Loucy (cell line): ENCODE measurements at regions not wholly inside any gene's neighbourhood (a gene's known extent, or its start where the extent isn't known, plus 50 kb on each side); places are given as distances from the start of the nearest gene placed in this dataset.

Experiments used
- H2AFZ ChIP-seq: fragments of 200-600 bp; sonication (generic); 2 replicates; pipeline ENCODE4 v1.6.0; 2016; ENCODE audit warnings: antibody characterized with exemption, mild to moderate bottlenecking, low read length, moderate library complexity
- H3F3A ChIP-seq: fragments of 200-600 bp; 2 replicates; pipeline ENCODE4 v1.6.0; 2016; ENCODE audit warnings: antibody characterized with exemption, low read depth, mild to moderate bottlenecking
- H3K27me3 ChIP-seq: fragments of 200-600 bp; sonication (generic); 2 replicates; pipeline ENCODE4 v1.6.1; 2014; ENCODE audit warnings: low read length, mild to moderate bottlenecking; ENCODE audit not compliant: insufficient read depth, poor library complexity, severe bottlenecking
- H3K36me3 ChIP-seq: fragments of 200-600 bp; sonication (generic); 2 replicates; pipeline ENCODE4 v1.6.1; 2016; ENCODE audit warnings: low read length; ENCODE audit not compliant: insufficient read depth
- H3K4me1 ChIP-seq: fragments of 200-600 bp; sonication (generic); 2 replicates; pipeline ENCODE4 v1.5.1; 2014; ENCODE audit warnings: low read length, mild to moderate bottlenecking; ENCODE audit not compliant: insufficient read depth, poor library complexity, severe bottlenecking
- H3K4me2 ChIP-seq: fragments of 200-600 bp; sonication (generic); 2 replicates; pipeline ENCODE4 v1.6.0; 2014; ENCODE audit warnings: antibody characterized with exemption, low read length, low read depth, mild to moderate bottlenecking; ENCODE audit not compliant: poor library complexity, severe bottlenecking
- H3K4me3 ChIP-seq: fragments of 200-600 bp; sonication (generic); 2 replicates; pipeline ENCODE4 v1.5.1; 2014; ENCODE audit warnings: low read length, mild to moderate bottlenecking, mixed read lengths; ENCODE audit not compliant: poor library complexity, severe bottlenecking
- H3K79me2 ChIP-seq: fragments of 200-600 bp; sonication (generic); 2 replicates; pipeline ENCODE4 v1.6.1; 2014; ENCODE audit warnings: low read length; ENCODE audit not compliant: insufficient read depth
- H3K9ac ChIP-seq: fragments of 200-600 bp; sonication (generic); 2 replicates; pipeline ENCODE4 v1.6.0; 2014; ENCODE audit warnings: mild to moderate bottlenecking, low read depth, low read length, moderate library complexity; ENCODE audit not compliant: poor library complexity, severe bottlenecking
- H3K9me2 ChIP-seq: fragments of 200-600 bp; sonication (generic); replicated peaks from 2 replicates; pipeline ENCODE4 v1.6.1; 2016; ENCODE audit warnings: low read depth, low read length, mixed read lengths
- H3K9me3 ChIP-seq: fragments of 200-600 bp; sonication (generic); 2 replicates; pipeline ENCODE4 v1.6.1; 2014; ENCODE audit warnings: mild to moderate bottlenecking, antibody characterized with exemption, low read length, low read depth; ENCODE audit not compliant: insufficient read depth
- H4K20me1 ChIP-seq: fragments of 200-600 bp; sonication (generic); 2 replicates; pipeline ENCODE4 v1.6.0; 2014; ENCODE audit warnings: antibody characterized with exemption, low read length, mild to moderate bottlenecking; ENCODE audit not compliant: insufficient read depth, poor library complexity, severe bottlenecking
- CTCF ChIP-seq: fragments of 200-600 bp; sonication (generic); conservative IDR thresholded peaks from 2 replicates; pipeline ENCODE4 v1.5.1; 2014; ENCODE audit warnings: mild to moderate bottlenecking, antibody characterized with exemption, low read length
- EZH2phosphoT487 ChIP-seq: fragments of 200-600 bp; IDR thresholded peaks from 2 replicates; pipeline ENCODE4 v1.6.1; 2018; ENCODE audit warnings: antibody characterized with exemption, mild to moderate bottlenecking, moderate library complexity, borderline replicate concordance

- Histone ChIP-seq H2AFZ (no peak overlapping the region), H3K9ac (no peak overlapping the region), H3K4me1 (no peaks in the 10 kb centered on the region), H3K9me2 (0 out of 2 replicates have a peak, but pooled peaks cover 5% of the 10 kb centered on the region), H3K36me3 (no peaks in the 10 kb centered on the region), H3K79me2 (no peaks in the 10 kb centered on the region), H3K9me3 (no peaks in the 10 kb centered on the region), H3F3A (no peaks in the 10 kb centered on the region), H3K27me3 (no peaks in the 10 kb centered on the region), H3K4me2 (no peak overlapping the region), H4K20me1 (no peaks in the 10 kb centered on the region), H3K4me3 (no peak overlapping the region)
- TF ChIP-seq EZH2phosphoT487 (no peak), CTCF (no peak)
These were observed 317.9 kb upstream of the PCDH7 start for GRCh38 chr4:30402276-30402675.

GRCh38 chr4:30413915-30414314, 306.3 kb upstream of the PCDH7 start:
- no peak overlapping the region for H2AFZ ChIP-seq
- H3K4me1 ChIP-seq = no peaks in the 10 kb centered on the region
- H3K79me2 ChIP-seq = no peaks in the 10 kb centered on the region
- H3K9ac ChIP-seq = no peak overlapping the region
- H4K20me1 ChIP-seq = no peaks in the 10 kb centered on the region
- H3K4me3 ChIP-seq = no peak overlapping the region
- peaks cover 2% of the 10 kb centered on the region; the same call in 1 of the 2 replicates for H3K9me3 ChIP-seq
- TF ChIP-seq CTCF (no peak), EZH2phosphoT487 (no peak)
- no peaks in the 10 kb centered on the region for H3K9me2 ChIP-seq
- H3K36me3 ChIP-seq = no peaks in the 10 kb centered on the region
- no peaks in the 10 kb centered on the region for H3K27me3 ChIP-seq
- H3K4me2 ChIP-seq = no peak overlapping the region
- no peaks in the 10 kb centered on the region for H3F3A ChIP-seq

DNA sequence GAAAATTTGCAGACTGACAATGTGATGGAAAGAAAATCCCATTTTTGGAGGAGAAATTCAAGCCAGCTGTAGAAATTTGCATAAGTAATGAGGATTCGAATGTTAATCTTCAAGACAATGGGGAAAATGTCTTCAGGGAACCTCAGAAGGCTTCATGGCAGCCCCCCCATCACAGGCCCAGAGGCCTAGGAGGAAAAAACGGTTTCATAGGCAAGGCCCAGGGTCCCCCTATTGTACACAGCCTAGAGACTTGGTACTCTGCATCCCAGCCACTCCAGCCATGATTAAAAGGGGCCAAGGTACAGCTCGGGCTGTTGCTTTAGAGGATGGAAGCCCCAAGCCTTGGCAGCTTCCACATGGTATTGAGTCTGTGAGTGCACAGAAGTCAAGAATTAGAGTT, 303.6 kb upstream of the PCDH7 start:
- H3K4me2 ChIP-seq = no peak overlapping the region
- no peaks in the 10 kb centered on the region for H3K79me2 ChIP-seq
- H3F3A ChIP-seq = no peaks in the 10 kb centered on the region
- H3K9ac ChIP-seq = no peak overlapping the region
- no peak overlapping the region for H3K4me3 ChIP-seq
- peaks cover 2% of the 10 kb centered on the region; the same call in 1 of the 2 replicates for H3K9me3 ChIP-seq
- H2AFZ ChIP-seq = no peak overlapping the region
- TF ChIP-seq CTCF = no peak
- no peak for TF ChIP-seq EZH2phosphoT487
- H3K27me3 ChIP-seq = no peaks in the 10 kb centered on the region
- H4K20me1 ChIP-seq = no peaks in the 10 kb centered on the region
- no peaks in the 10 kb centered on the region for H3K36me3 ChIP-seq
- no peaks in the 10 kb centered on the region for H3K9me2 ChIP-seq
- no peaks in the 10 kb centered on the region for H3K4me1 ChIP-seq
